HG03064 (cell line): ENCODE measurements at regions not wholly inside any gene's neighbourhood (a gene's known extent, or its start where the extent isn't known, plus 50 kb on each side); places are given as distances from the start of the nearest gene placed in this dataset.

Source experiments
- ATAC-seq: cut with Tn5 transposase; IDR thresholded peaks from one replicate; pipeline ENCODE4 v1.9.1; 2021; ENCODE audit warnings: low read depth; ENCODE audit not compliant: unreplicated experiment

DNA sequence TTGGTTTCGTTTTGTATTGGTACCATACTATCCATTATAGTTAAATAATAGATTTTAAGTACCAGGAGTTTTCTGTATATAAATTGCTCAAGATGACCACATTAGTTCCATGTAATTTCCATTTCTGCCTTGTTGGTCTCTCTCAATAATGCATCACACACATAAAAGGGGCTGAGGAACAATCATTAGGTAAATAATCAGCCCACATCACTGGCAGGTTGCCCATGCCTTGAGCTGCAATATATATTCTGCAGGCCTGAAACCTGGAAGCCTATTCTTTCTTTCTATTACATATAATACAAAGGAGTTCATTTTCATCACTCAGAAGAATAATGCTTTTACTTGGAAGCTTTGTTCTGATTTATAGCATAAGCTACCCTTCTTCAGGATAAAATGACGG, 616.1 kb upstream of the PKDCC start:
- ATAC-seq = no peak

DNA sequence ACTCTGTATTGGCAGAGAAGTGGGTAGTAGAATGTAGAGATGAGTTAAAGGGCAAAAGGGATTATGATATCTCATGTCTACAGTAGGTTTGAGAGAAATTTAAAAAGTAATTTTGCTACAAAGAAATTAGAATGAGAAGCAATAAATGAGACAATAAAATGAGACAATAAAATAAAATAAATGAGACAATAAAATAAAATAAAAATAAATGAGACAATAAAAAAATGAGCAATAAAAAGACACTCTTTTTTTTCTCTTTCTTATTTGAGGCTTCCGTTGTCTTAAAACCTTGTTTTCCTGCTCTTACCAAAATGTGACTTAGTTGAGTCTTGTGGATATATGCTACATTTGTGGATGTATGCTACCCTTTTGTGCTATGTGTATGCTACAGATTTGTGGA, 615.4 kb upstream of the PKDCC start:
- no peak for ATAC-seq

DNA sequence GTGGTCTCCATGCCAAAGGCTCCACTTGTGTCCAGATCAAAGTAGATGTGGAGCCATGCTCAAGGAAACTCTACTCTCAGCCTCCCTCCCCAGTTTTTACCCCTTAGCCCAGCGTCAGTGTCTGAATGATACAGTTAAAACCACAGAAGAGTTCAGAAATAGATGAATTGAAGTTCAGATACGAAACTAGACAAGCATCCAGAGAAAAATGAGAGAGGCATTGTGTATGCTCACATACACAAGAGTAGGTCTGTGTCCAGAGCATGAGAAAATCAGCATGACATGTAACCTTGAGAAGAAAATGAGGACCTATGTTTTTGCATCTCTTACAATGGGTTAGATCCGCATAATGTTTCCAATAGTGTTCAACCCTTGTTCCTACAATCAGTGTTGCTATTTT, 612.8 kb upstream of the PKDCC start:
- no peak for ATAC-seq

DNA sequence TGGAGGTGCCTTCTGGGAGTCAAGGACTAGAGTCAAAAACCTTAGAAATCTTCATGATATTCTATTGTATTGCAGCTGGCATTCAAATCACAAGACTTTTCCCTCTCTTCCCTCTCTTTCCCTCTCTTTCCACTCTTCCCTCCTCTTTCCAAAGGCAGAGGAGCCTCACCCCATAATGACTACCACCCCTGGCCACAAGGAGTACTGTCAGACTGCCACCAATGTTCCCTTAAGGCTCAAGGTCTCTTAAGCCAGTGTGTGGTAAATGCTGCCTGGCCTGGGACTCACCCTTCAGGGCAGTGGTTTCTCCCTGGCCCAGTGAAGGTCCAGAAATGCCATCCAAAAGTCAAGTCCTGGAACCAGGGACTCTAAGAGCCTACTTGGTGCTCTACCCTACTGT, 605.9 kb upstream of the PKDCC start:
- no peak for ATAC-seq

DNA sequence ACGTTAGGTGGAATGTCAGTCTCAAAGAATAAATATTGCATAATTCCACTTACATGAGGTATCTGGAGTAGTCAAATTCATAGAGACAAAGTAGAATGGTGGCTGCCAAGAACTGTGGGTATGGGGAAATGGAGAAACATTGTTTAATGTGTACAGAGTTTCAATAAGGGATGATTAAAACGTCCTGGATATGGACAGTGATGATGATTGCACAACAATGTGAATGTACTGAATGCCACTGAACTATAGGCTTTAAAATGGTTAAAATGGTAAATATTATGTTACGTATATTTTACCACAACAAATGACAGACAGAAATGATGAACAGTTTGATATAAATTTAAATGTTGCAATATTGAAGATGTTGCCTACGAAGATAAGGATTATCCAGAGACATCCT, 602.0 kb upstream of the PKDCC start:
- ATAC-seq = no peak

DNA sequence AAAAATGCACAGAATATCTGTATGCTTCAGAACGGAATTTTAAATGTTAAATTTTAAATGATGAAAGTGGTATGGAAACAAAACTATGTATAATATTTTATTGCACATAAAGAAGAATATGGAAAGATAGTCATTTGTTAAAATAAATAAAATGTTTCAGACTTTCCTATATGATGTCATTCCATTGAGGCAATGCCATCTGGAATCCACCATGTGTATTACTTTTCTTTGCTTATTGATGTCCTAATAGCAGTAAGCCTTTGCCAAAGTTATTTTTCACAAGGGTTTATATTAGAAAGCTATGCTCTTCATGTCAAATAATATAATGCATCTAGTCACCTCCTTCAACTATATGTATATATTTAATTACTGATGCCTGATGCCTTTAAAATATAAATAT, 601.6 kb upstream of the PKDCC start:
- ATAC-seq = no peak

DNA sequence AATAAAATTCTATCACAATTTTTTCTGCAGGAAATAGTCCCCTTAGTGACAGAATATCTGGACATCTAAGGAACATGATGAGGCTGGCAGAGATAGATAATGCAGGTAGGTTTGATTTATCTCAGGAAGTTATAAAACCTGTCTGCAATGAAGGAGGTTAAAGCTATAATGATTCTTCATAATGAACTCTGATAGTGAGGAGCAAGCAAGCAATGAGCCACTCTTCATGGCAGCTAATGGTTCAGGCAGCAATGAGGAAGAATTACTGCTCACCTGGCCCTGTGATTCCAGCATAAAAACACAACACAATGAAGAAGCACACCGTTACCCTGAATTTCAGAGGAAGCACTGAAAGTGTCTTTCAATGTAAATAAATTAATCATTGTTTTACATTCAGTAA, 599.6 kb upstream of the PKDCC start:
- ATAC-seq = no peak

DNA sequence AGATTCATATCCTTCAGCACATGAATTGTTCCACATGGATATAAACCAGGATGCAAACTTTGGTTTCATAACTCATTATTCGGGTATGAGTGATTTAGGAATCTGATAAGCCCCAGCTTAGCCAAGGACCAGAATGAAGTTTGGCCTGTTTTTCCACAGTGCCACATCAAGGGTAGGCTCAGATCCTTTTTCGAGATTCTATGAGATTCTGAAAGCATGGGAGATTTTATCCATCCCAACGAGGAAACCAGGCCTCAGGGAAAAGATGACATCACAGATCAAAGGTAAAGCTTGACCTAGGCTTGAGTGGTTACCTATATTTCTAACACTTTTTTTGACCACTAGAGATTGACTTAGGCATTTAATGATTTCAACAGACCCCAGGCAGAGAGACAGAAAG, 590.8 kb upstream of the PKDCC start:
- no peak for ATAC-seq

DNA sequence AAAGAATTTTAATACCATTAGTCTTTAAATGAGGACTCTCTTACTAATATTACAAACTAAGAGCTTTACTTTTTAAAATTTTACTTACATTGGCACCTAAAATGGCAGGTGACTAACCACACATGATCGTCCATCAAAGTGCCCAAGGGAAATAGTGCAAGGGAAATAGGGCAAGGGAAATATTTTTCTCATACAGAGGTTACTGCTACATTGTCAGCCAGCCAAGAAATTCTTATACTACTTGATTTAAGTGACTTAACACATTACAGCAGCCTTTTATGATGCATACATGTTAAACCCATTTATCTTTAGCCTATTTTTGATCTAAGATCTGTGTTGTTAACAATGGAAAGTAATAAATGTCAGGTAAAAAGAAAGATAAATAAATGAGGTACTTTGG, 587.2 kb upstream of the PKDCC start:
- ATAC-seq = no peak

DNA sequence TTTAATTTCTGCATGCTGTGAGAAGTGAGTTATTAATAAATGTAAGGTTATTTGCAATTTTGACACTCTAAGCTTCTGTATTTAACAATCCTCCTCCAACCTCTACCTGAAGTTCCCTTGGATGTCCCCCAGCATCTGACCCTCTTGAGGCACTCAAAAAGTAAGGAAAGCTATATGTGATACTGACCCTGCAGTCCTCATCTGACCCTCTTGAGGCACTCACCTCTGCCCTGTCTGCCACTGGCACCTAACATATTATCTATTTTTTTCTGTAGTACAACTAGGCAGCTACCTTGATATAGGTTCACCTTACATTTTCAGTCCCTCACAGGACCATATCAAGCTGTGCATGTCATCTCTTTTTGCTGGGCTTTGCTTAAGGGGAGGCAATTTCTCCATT, 583.4 kb upstream of the PKDCC start:
- no peak for ATAC-seq

DNA sequence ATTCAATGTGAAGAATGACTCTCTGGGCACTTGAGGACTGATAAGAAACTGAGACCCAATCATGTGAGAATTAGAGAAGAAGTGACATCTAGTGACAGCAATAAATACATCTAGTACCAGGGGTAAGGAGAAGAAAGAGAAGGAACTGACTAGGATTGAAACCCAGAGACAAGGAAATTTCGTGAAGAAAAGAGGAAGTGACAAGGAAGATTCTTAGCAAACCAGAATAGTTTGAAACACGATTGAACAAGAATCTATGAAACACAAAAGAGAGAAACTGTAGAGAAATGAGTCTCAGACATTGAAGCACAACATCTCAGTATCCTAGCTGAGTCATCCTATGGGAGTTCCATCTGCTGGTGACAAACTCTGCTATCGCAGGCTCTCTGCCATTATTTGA, 571.9 kb upstream of the PKDCC start:
- ATAC-seq = no peak

DNA sequence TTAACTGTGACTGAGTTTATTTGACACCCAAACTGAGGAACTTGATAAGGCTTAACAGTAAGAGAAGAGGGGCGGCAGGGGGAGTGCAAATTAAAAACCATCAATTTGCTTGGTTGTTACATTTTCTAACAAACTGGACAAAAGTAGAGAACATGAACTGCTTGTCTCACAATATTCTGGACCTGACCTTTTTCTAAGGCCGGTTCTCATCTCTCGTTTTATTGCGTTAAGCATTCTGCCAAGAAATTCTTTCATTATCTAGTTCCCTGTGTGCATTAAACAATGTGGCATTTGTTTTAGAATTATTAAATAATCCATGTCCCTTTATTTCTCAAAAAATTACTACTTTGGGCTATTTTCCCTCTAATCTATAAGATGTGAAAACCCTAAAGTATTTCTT, 565.2 kb upstream of the PKDCC start:
- no peak for ATAC-seq

DNA sequence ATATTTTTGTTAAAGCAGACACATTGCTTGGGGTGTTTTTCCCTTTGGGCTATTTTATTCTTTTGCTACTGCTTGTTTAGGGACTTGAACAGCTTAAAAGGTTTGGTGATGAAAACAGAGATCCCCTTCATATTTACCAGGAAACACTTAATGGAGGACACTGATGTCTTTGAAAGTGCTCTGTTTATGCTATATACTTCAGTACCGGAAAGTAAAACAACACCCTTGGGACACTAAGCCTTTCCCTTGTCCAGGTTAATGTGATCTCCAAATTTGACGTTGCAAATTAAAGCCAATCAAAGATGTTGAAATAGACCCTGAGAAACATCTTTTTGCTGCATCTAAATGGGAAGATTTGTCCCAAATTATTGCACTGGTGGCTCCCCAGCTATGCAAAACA, 564.6 kb upstream of the PKDCC start:
- no peak for ATAC-seq

DNA sequence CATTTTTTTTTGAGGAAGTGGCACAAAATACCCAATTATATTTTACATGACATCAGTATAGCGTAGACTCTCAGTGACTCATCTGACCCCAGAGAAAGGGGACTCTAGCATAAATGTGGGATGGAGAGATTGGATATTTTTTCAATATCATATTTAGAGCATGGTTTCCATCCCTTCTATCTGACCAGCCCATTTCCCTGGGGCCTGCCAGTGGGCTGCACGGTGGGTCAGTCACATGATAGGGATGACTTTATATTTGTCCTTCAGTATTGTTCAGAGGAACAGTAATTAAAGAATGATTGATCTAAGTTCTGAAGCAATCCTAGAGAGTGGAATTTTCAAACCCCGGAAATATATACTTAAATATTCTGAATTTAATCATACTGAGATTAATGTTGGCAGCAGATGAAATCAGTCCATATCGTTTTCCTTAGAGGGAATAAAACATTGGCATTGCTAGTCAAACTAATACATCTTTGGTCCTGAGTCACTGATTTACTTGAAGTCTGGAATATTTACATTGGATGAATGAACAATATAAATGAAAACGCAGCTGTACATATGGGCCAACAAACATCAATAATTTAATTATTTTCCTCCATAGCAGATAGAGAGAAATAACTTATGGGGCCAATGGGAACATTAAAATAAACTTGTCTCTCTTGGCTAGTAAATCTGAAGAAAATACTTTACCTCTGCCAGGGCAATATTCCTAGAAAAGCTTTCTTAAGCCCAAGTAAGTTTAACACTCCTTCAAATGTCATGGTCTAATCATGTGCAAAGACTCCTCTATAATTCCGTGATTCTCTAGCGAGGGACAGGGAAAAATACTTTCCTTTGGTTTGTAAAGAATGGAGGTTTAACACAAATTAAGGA, 563.6 kb upstream of the PKDCC start:
- ATAC-seq = no peak

DNA sequence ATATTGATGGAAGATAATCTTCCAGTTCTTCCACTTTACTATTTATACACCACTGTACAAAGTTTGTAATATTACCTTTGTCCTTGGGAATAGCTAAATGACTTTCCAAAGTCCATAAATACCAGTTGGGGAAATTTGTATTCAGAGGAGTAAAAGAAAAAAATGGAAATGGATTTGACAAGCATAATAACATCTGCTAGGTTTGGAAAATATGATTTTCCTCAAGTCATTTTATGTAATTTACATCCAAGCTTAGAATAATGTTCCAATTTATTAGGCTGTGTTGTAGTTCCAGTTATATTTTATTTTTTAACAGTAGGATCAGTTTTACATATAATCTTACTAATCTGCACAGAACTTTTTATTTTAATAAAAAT, 563.0 kb upstream of the PKDCC start:
- no peak for ATAC-seq

DNA sequence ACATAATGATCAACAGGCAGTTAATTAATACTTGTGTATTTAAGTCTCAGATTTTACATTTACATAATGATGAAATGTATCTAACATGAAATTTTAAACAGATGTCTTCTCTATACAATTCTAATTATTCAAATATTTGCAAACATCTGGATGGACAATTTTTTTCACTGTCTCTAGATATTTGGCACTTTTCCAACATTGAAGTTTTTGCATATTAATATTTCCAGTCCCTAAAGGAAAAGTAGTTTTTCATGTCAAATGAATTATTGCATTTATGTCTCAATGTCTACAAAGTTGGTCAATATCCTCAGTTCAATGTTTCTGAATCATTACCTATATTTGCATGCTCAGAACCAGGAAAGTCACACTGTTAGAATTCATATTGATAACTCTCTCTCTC, 560.9 kb upstream of the PKDCC start:
- no peak for ATAC-seq

DNA sequence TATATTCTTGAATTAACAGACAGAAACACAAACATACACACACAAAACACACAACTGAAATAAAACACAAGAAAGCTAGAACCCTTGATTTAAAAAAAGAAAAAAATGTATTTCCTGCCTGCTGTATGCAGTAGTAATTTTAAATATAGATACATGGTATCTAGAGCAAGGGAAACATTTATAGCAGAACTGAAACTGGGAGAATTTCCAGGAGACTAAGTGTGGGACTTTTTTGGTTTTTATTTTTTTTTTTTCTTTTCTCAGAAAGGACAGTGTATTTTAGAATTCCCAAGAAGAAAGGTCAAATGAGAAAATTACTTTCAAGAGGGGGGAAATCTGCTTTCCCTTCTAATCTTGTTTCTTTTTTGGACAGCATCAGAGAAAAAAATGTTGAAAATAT, 558.9 kb upstream of the PKDCC start:
- ATAC-seq = no peak

DNA sequence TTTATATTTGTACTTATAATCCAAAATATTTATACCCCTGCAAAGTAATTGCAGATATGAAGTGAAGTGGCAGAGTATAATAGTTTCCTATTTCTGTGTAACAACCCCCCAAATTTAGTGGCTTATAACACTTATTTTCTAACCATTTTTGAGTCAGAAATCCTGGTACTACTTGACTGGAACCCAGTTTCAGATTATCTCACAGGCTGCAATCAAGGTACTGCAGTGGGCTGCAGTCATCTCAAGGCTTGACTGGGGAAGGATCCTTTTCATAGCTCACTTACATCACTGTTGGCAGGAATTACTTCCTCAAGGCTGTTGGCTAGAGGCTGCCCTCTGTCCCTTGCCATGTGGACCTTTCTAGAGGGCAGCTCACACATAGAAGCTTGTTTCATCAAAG, 558.2 kb upstream of the PKDCC start:
- ATAC-seq = no peak

DNA sequence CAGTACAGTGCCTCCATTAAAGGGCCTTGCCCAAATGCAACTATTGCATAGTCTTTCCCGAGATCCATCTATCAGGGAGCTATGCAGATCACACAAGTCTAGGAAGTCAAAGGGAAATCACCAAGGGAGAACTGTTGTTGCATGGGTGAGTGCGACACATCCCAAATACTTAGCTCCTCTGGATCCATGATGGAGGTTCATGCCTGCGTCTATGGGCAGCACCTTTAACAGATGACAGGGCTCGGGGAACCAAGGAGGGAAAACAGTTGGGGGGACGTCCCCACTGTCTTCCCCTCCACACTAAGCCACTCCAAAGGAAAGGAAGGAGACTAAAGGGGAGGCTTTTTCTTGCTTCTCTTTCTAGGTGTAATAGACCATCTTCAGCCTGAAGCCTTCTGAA, 552.8 kb upstream of the PKDCC start:
- no peak for ATAC-seq

DNA sequence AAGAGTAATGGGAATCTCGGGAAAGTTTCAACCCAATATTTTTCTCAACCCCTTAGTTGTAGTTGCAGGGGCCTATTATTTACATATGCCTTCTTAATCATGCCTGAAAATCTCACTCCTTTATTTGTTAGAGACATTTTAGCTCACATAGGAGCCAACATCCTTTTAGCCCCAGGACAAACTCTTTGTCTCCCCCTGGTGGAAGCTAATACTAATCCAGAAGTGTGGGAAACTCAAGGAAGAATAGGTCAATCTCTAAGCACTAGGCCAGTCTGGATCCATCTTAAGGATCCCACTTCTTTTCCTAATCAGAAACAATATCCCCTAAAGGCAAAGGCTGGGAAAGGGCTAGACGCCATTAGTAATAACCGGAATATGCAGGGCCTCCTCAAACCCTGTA, 550.9 kb upstream of the PKDCC start:
- ATAC-seq = no peak

DNA sequence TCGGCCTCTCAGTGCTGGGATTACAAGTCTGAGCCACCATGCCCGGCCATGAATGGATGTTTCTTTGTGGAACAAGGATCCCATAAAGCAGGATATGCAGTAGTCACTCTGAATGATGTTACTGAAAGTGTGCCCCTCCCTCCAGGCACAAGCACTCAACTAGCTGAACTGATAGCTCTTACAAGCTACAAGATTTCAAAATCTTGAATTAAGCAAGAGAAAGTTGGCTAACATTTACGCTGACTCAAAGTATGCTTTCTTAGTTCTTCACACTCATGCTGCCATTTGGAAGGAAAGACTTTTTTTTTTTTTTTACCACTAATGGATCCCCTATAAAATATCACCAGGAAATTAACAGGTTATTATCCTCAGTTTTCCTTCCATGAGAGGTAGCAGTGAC, 549.0 kb upstream of the PKDCC start:
- no peak for ATAC-seq

DNA sequence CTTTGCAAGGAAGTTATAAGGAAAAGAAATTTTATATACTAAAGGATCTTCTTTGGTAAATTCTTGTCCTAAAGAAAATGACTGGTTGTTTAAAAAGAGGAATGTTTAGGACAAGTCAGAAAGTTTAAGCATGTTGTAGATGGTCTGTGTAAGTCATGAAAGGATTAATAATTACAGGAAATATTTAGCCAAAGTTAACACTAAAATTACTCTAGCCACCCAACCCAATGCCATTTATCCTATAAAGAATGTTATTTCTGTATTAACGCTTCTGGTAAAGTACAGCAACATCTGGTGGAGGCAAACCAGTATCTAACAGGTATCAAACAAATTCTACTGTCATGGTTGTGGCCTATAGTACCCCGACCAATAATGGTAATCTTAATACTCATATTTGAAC, 546.9 kb upstream of the PKDCC start:
- no peak for ATAC-seq

DNA sequence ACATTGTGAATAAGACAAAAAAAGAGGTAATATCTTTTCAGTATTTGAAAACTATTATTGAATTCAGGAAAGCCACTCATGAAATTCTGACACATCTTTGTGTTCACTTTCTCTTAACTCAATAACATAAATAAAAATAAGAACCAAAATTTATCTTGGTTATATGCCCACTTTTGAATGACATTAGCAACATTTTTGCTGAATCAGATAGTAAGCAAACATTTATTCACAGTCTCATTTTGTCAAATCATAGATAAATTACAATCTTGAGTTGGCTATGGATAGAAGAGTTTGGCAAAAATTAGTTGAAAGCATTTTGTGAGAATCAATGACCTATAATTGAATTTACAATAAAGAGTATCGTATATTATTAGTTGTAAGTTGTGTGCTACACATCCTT, 545.1 kb upstream of the PKDCC start:
- no peak for ATAC-seq
